Fibroblast of lung (primary cell): ENCODE measurements at regions not wholly inside any gene's neighbourhood (a gene's known extent, or its start where the extent isn't known, plus 50 kb on each side); places are given as distances from the start of the nearest gene placed in this dataset.

Source experiments
- EZH2 ChIP-seq: IDR thresholded peaks from 2 replicates; pipeline ENCODE4 v1.5.1; 2012; ENCODE audit warnings: low read length, control low read depth, mild to moderate bottlenecking; ENCODE audit errors: missing control alignments
- TF ChIP-seq, protein P1 (sequence below), 2 donors: IDR thresholded peaks in 1 of 2; conservative IDR thresholded peaks in 1 of 2; 1 replicate in 1 of 2; 2 replicates in 1 of 2; pipeline ENCODE4 v1.5.1; 2011 to 2012; ENCODE audit warnings: low read length in 2 of 2, control low read depth in 1 of 2, inconsistent platforms in 1 of 2, low read depth in 1 of 2, mild to moderate bottlenecking in 1 of 2

GRCh38 chr6:117142995-117143394 is 122.4 kb upstream of the VGLL2 start:
- TF ChIP-seq, protein P1, sequence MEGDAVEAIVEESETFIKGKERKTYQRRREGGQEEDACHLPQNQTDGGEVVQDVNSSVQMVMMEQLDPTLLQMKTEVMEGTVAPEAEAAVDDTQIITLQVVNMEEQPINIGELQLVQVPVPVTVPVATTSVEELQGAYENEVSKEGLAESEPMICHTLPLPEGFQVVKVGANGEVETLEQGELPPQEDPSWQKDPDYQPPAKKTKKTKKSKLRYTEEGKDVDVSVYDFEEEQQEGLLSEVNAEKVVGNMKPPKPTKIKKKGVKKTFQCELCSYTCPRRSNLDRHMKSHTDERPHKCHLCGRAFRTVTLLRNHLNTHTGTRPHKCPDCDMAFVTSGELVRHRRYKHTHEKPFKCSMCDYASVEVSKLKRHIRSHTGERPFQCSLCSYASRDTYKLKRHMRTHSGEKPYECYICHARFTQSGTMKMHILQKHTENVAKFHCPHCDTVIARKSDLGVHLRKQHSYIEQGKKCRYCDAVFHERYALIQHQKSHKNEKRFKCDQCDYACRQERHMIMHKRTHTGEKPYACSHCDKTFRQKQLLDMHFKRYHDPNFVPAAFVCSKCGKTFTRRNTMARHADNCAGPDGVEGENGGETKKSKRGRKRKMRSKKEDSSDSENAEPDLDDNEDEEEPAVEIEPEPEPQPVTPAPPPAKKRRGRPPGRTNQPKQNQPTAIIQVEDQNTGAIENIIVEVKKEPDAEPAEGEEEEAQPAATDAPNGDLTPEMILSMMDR (conservative IDR thresholded peaks at IDR 0.05 in 1 of 2, IDR thresholded peaks at IDR 0.05 in 1 of 2; ENCODE audit: low read depth in 1 of 2, low read length in 2 of 2) = no peak
- TF ChIP-seq EZH2 = no peak
